CD4-positive, CD25-positive, alpha-beta regulatory T cell (primary cell): ENCODE measurements at regions not wholly inside any gene's neighbourhood (a gene's known extent, or its start where the extent isn't known, plus 50 kb on each side); places are given as distances from the start of the nearest gene placed in this dataset.

Experiments used
- ATAC-seq, 2 donors: fragments of 150-1000 bp; cut with Tn5 transposase; one replicate each; pipeline ENCODE4 v1.10.0; 2021; ENCODE audit warnings: low read depth in 2 of 2, moderate number of reproducible peaks in 2 of 2, moderate library complexity in 1 of 2
- DNase-seq, 3 donors: peaks; one replicate each; pipeline versions ENCODE4 v3.0.0 to v3.0.0-alpha.2; 2012 to 2022; ENCODE audit warnings: mixed read lengths in 1 of 3
- H3K27ac ChIP-seq: one replicate; pipeline ENCODE4 v1.7.0; 2013; ENCODE audit warnings: mild to moderate bottlenecking, low read length; ENCODE audit not compliant: insufficient read depth, poor library complexity, severe bottlenecking
- H3K27me3 ChIP-seq: one replicate; pipeline ENCODE4 v1.7.0; 2013; ENCODE audit warnings: low read length; ENCODE audit not compliant: control insufficient read depth, insufficient read depth
- H3K36me3 ChIP-seq: one replicate; pipeline ENCODE4 v1.7.0; 2013; ENCODE audit warnings: mild to moderate bottlenecking, low read length, moderate library complexity; ENCODE audit not compliant: control insufficient read depth, insufficient read depth
- H3K4me1 ChIP-seq: 2 replicates; pipeline ENCODE4 v1.7.0; 2013; ENCODE audit warnings: mild to moderate bottlenecking, low read length; ENCODE audit not compliant: insufficient read depth, control insufficient read depth, poor library complexity, severe bottlenecking
- H3K4me3 ChIP-seq: one replicate; pipeline ENCODE4 v1.7.0; 2013; ENCODE audit warnings: low read depth, mild to moderate bottlenecking, low read length, moderate library complexity
- H3K9me3 ChIP-seq, 2 experiments: 1 replicate in 1 of 2; 2 replicates in 1 of 2; pipeline ENCODE4 v1.7.0; 2013; ENCODE audit warnings: low read length in 2 of 2, mild to moderate bottlenecking in 1 of 2, moderate library complexity in 1 of 2; ENCODE audit not compliant: control insufficient read depth in 2 of 2
- H3K27ac Mint-ChIP-seq, 3 donors: one replicate each; pipeline ENCODE4 v1.8.0; 2020 to 2022; ENCODE audit warnings: mild to moderate bottlenecking in 3 of 3, mixed read lengths in 3 of 3, moderate library complexity in 2 of 3
- H3K27me3 Mint-ChIP-seq: one replicate; pipeline ENCODE4 v1.8.0; 2022; ENCODE audit warnings: mild to moderate bottlenecking, mixed read lengths
- H3K36me3 Mint-ChIP-seq: one replicate; pipeline ENCODE4 v1.8.0; 2020; ENCODE audit warnings: mixed read lengths
- H3K4me1 Mint-ChIP-seq, 4 donors: one replicate each; pipeline ENCODE4 v1.8.0; 2020 to 2022; ENCODE audit warnings: mixed read lengths in 4 of 4, mild to moderate bottlenecking in 1 of 4
- H3K4me3 Mint-ChIP-seq, 4 donors: one replicate each; pipeline ENCODE4 v1.8.0; 2020 to 2022; ENCODE audit warnings: mild to moderate bottlenecking in 4 of 4, mixed read lengths in 4 of 4, moderate library complexity in 3 of 4
- H3K9me3 Mint-ChIP-seq, 7 donors: one replicate each; pipeline ENCODE4 v1.8.0; 2020 to 2022; ENCODE audit warnings: mixed read lengths in 7 of 7, mild to moderate bottlenecking in 3 of 7, moderate library complexity in 2 of 7

- Histone ChIP-seq H3K9me3 (no peaks in the 10 kb centered on the region), H3K4me1 (no peaks in the 10 kb centered on the region), H3K4me3 (no peak overlapping the region), H3K27me3 (no peaks in the 10 kb centered on the region), H3K27ac (no peak overlapping the region), H3K36me3 (no peaks in the 10 kb centered on the region)
- DNase-seq, result no peak
- no peak overlapping the region for H3K4me3 Mint-ChIP-seq
- peak overlapping the region; percentile 9 to 71 (median 59) for H3K27ac Mint-ChIP-seq
- no peaks in the 10 kb centered on the region for H3K36me3 Mint-ChIP-seq
- peaks cover 5% of the 10 kb centered on the region for H3K27me3 Mint-ChIP-seq
- H3K4me1 Mint-ChIP-seq, result peaks cover 0 to 15% (median 5%) of the 10 kb centered on the region in 4 donors
- peak in 1 of 2 donors; percentile 37 for ATAC-seq
- H3K9me3 Mint-ChIP-seq, result peaks cover 0 to 7% (median 0%) of the 10 kb centered on the region in 7 donors
Observed at GRCh38 chr12:94071258-94071657, 77.1 kb upstream of the PLXNC1 start.

DNA sequence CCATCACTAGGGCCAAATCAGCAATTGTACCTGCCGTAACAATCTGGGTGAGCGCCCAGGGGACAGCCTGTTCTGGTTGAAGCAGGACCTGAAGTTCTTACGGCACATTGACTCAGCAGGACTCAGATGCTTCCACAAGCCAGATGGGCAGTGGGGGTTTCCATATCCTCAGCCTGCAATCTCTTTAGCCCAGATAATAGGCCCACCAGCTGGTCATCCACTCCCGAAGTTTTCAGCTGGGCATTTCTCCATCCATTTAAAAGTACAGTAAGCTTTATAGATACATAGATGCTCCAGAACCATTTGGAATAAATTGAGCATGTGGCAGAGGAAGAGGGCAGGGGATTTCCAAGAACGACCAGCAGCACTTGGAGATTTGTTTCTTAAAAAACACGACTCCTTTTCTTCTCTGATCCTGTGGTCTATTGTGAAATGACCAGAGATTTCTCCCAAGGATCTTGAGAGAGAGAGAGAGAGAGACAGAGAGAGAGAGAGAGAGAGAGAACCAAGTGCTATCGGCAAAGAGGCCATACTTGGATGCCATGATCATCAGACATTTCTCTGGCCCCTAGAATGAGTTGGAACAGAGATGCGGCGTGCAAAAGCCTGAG, 74.8 kb upstream of the PLXNC1 start:
- no peaks in the 10 kb centered on the region for H3K36me3 ChIP-seq
- H3K27me3 ChIP-seq, result no peaks in the 10 kb centered on the region
- H3K27ac ChIP-seq, result no peak overlapping the region
- no peak for ATAC-seq
- Mint-ChIP-seq H3K4me3 (no peak overlapping the region), H3K27ac (peak overlapping the region in 1 of 3 donors; percentile 23), H3K36me3 (no peaks in the 10 kb centered on the region), H3K9me3 (peaks cover 0 to 7% (median 0%) of the 10 kb centered on the region in 7 donors), H3K4me1 (peaks cover 0 to 28% (median 13%) of the 10 kb centered on the region in 4 donors), H3K27me3 (no peaks in the 10 kb centered on the region)
- H3K4me1 ChIP-seq, result no peaks in the 10 kb centered on the region
- H3K9me3 ChIP-seq, result no peaks in the 10 kb centered on the region
- H3K4me3 ChIP-seq, result no peak overlapping the region
- DNase-seq, result no peak

GRCh38 chr12:94074216-94074979, 74.0 kb upstream of the PLXNC1 start:
- no peak overlapping the region for H3K4me3 Mint-ChIP-seq
- Histone ChIP-seq H3K4me1 (no peaks in the 10 kb centered on the region), H3K27ac (no peak overlapping the region), H3K27me3 (no peaks in the 10 kb centered on the region), H3K4me3 (no peak overlapping the region), H3K36me3 (no peaks in the 10 kb centered on the region), H3K9me3 (no peaks in the 10 kb centered on the region)
- H3K4me1 Mint-ChIP-seq, result peaks cover 0 to 29% (median 14%) of the 10 kb centered on the region in 4 donors
- H3K27me3 Mint-ChIP-seq, result no peaks in the 10 kb centered on the region
- peak overlapping the region in 2 of 3 donors; percentile 44 to 89 for H3K27ac Mint-ChIP-seq
- ATAC-seq, result no peak
- peaks cover 0 to 3% (median 0%) of the 10 kb centered on the region in 7 donors for H3K9me3 Mint-ChIP-seq
- DNase-seq, result no peak
- H3K36me3 Mint-ChIP-seq, result no peaks in the 10 kb centered on the region

GRCh38 chr12:94074980-94075629, 73.3 kb upstream of the PLXNC1 start:
- Histone ChIP-seq H3K27me3 (no peaks in the 10 kb centered on the region), H3K4me1 (no peaks in the 10 kb centered on the region), H3K9me3 (no peaks in the 10 kb centered on the region), H3K4me3 (no peak overlapping the region), H3K36me3 (no peaks in the 10 kb centered on the region), H3K27ac (no peak overlapping the region)
- H3K27ac Mint-ChIP-seq, result no peak overlapping the region
- ATAC-seq (peak in 1 of 2 donors; percentile 38), DNase-seq (peak in 1 of 3 donors; percentile 12)
- H3K9me3 Mint-ChIP-seq, result peaks cover 0 to 2% (median 0%) of the 10 kb centered on the region in 7 donors
- H3K4me1 Mint-ChIP-seq, result peaks cover 0 to 28% (median 13%) of the 10 kb centered on the region in 4 donors
- H3K27me3 Mint-ChIP-seq, result no peaks in the 10 kb centered on the region
- no peaks in the 10 kb centered on the region for H3K36me3 Mint-ChIP-seq
- no peak overlapping the region for H3K4me3 Mint-ChIP-seq

DNA sequence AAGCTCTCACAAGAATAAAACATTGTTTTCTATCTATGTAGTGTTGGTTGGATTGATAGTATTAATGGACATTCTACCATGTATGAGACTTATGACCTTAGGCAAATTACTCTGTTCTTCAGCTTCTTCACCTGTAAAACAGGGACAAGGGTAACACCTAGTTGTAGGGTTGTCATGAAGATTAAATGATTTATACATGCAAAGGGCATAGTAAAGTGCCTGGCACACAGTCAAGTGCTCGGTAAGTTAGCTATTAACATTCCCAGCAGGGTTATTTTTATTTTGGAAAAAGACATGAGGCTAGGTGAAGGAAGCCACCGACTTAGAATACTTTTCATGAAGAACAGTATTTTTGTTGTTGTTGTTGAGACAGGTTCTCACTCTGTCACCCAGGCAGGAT, 71.2 kb upstream of the PLXNC1 start:
- Mint-ChIP-seq H3K27me3 (no peaks in the 10 kb centered on the region), H3K9me3 (no peaks in the 10 kb centered on the region), H3K4me3 (no peak overlapping the region), H3K4me1 (peaks cover 0 to 18% (median 9%) of the 10 kb centered on the region in 4 donors), H3K27ac (no peak overlapping the region), H3K36me3 (no peaks in the 10 kb centered on the region)
- H3K4me3 ChIP-seq, result no peak overlapping the region
- no peaks in the 10 kb centered on the region for H3K36me3 ChIP-seq
- no peaks in the 10 kb centered on the region for H3K9me3 ChIP-seq
- H3K27ac ChIP-seq, result no peak overlapping the region
- ATAC-seq (no peak), DNase-seq (no peak)
- no peaks in the 10 kb centered on the region for H3K4me1 ChIP-seq
- no peaks in the 10 kb centered on the region for H3K27me3 ChIP-seq

GRCh38 chr12:94078138-94078723, 70.1 kb upstream of the PLXNC1 start:
- peak overlapping the region in 2 of 4 donors; percentile 7 to 19 for H3K4me3 Mint-ChIP-seq
- ATAC-seq (peak in 1 of 2 donors; percentile 25), DNase-seq (peak in 1 of 3 donors; percentile 54)
- Histone ChIP-seq H3K36me3 (no peaks in the 10 kb centered on the region), H3K4me1 (no peaks in the 10 kb centered on the region), H3K4me3 (no peak overlapping the region), H3K27ac (no peak overlapping the region), H3K27me3 (no peaks in the 10 kb centered on the region), H3K9me3 (no peaks in the 10 kb centered on the region)
- H3K27me3 Mint-ChIP-seq, result no peaks in the 10 kb centered on the region
- H3K36me3 Mint-ChIP-seq, result no peaks in the 10 kb centered on the region
- H3K9me3 Mint-ChIP-seq, result peaks cover 0 to 2% (median 0%) of the 10 kb centered on the region in 7 donors
- peak overlapping the region in 2 of 3 donors; percentile 52 to 55 for H3K27ac Mint-ChIP-seq
- peaks cover 0 to 18% (median 9%) of the 10 kb centered on the region in 4 donors for H3K4me1 Mint-ChIP-seq

DNA sequence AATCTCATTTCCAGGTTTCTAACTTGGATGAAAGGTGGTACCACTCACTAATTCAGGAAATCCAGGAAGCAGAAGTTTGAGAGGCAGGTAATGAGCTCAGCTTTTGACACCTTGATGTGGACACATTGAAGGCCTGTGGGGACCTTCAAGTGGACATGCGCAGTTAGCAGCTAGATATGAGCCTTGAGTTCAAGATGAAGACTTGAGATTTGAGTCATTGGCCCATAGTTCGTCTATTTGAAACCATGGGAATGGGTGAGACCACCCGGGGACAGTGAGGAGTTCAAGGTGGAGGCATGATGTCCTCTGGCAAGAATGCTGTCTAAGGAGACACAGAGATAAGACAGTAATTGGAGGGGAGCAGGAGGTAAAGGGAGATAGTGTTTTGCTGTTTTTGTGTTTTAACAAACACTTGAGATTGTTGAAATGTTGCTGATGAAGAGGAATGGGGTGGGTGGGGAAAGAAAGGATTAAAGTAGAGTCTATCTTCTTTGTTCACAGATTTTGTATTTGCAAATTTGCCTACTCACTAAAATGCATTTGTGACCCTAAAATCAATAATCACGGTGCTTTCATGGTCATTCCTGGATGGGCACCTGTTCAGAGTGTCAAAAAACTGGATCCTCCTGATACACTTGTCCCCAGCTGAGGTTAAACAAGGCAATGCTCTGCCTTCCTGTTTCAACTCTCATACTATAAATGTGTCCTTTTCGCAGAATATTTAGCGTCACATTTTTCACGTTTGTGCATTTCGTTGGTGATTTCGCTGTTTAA, 69.5 kb upstream of the PLXNC1 start:
- peaks cover 0 to 18% (median 9%) of the 10 kb centered on the region in 4 donors for H3K4me1 Mint-ChIP-seq
- H3K4me3 ChIP-seq, result no peak overlapping the region
- no peak overlapping the region for H3K27ac ChIP-seq
- ATAC-seq (no peak), DNase-seq (no peak)
- H3K9me3 Mint-ChIP-seq, result peaks cover 0 to 5% (median 2%) of the 10 kb centered on the region in 7 donors
- peak overlapping the region in 2 of 3 donors; percentile 6 to 86 for H3K27ac Mint-ChIP-seq
- no peaks in the 10 kb centered on the region for H3K27me3 ChIP-seq
- H3K36me3 Mint-ChIP-seq, result no peaks in the 10 kb centered on the region
- H3K4me1 ChIP-seq, result no peaks in the 10 kb centered on the region
- H3K4me3 Mint-ChIP-seq, result no peak overlapping the region
- peaks cover 4% of the 10 kb centered on the region for H3K27me3 Mint-ChIP-seq
- H3K36me3 ChIP-seq, result no peaks in the 10 kb centered on the region
- no peaks in the 10 kb centered on the region for H3K9me3 ChIP-seq
